ENCODE measurements at regions not wholly inside any gene's neighbourhood (a gene's known extent, or its start where the extent isn't known, plus 50 kb on each side); places are given as distances from the start of the nearest gene placed in this dataset.
"Not testable (repeated sequence)": the region's sequence is repeated elsewhere in the genome, so short reads cannot be mapped to it uniquely, and the experiment has no call there.

- peak; percentile 96 for DNase-seq
These were observed 193.0 kb upstream of the TPM1 start for GRCh38 chr15:62849316-62850106.

- DNase-seq, result peak; percentile 6
These were observed 192.2 kb upstream of the TPM1 start for GRCh38 chr15:62850318-62850717.

GRCh38 chr15:62850791-62851291 lies 191.7 kb upstream of the TPM1 start:
- DNase-seq, result peak; percentile 99

GRCh38 chr15:62853114-62853840 lies 189.3 kb upstream of the TPM1 start:
- DNase-seq, result no peak

- no peak for DNase-seq
These were observed 188.7 kb upstream of the TPM1 start for GRCh38 chr15:62853841-62854225.

GRCh38 chr15:62854420-62855084 lies 188.0 kb upstream of the TPM1 start:
- no peak for DNase-seq

GRCh38 chr15:62855085-62855476 lies 187.5 kb upstream of the TPM1 start:
- no peak for DNase-seq

- DNase-seq, result no peak
These were observed 185.9 kb upstream of the TPM1 start for GRCh38 chr15:62856466-62857246.

GRCh38 chr15:62857411-62857853 lies 185.1 kb upstream of the TPM1 start:
- DNase-seq, result peak; percentile 68

GRCh38 chr15:62858343-62858742 lies 184.2 kb upstream of the TPM1 start:
- no peak for DNase-seq

- no peak for DNase-seq
These were observed 179.8 kb upstream of the TPM1 start for GRCh38 chr15:62862717-62863116.

- no peak for DNase-seq
These were observed 176.2 kb upstream of the TPM1 start for GRCh38 chr15:62866366-62866765.

- DNase-seq, result no peak
These were observed 174.7 kb upstream of the TPM1 start for GRCh38 chr15:62867844-62868243.

GRCh38 chr15:62868507-62868906 lies 174.0 kb upstream of the TPM1 start:
- no peak for DNase-seq

- DNase-seq, result no peak
These were observed 173.4 kb upstream of the TPM1 start for GRCh38 chr15:62869116-62869515.

- DNase-seq, result no peak
These were observed 172.3 kb upstream of the TPM1 start for GRCh38 chr15:62870216-62870615.

- DNase-seq, result not testable (repeated sequence)
These were observed 171.8 kb upstream of the TPM1 start for GRCh38 chr15:62870701-62871100.

- DNase-seq, result peak; percentile 87
These were observed 169.3 kb upstream of the TPM1 start for GRCh38 chr15:62873203-62873602.

GRCh38 chr15:62874064-62874463 lies 168.5 kb upstream of the TPM1 start:
- DNase-seq, result no peak

GRCh38 chr15:62874959-62875625 lies 167.5 kb upstream of the TPM1 start:
- DNase-seq, result no peak

GRCh38 chr15:62875626-62876021 lies 166.9 kb upstream of the TPM1 start:
- no peak for DNase-seq

GRCh38 chr15:62877276-62877857 lies 165.2 kb upstream of the TPM1 start:
- DNase-seq, result no peak

All from NCI-H226 (cell line).